ENCODE measurements at regions not wholly inside any gene's neighbourhood (a gene's known extent, or its start where the extent isn't known, plus 50 kb on each side); places are given as distances from the start of the nearest gene placed in this dataset.

GRCh38 chr16:80002261-80002660 is 401.7 kb upstream of the MAF start:
- H3K4me1 ChIP-seq (ENCODE audit: control insufficient read depth in 2 of 2, insufficient read depth in 2 of 2, low read length in 2 of 2) = no peaks in the 10 kb centered on the region
- H3K36me3 ChIP-seq (ENCODE audit: control insufficient read depth in 2 of 2, insufficient read depth in 2 of 2, low read length in 2 of 2) = no peaks in the 10 kb centered on the region
- H3K27me3 ChIP-seq (ENCODE audit: control insufficient read depth in 2 of 2, insufficient read depth in 2 of 2, low read length in 2 of 2) = no peaks in the 10 kb centered on the region
- H3K27ac ChIP-seq (ENCODE audit: low read depth in 2 of 2, low read length in 2 of 2) = no peak overlapping the region
- no peak overlapping the region for H3K4me3 ChIP-seq (ENCODE audit: low read length in 2 of 2)
- no peak overlapping the region for H3K9ac ChIP-seq (ENCODE audit: low read depth in 1 of 2, low read length in 2 of 2)
- no peaks in the 10 kb centered on the region for H3K9me3 ChIP-seq (ENCODE audit: control insufficient read depth in 2 of 2, low read length in 2 of 2)

GRCh38 chr16:79998143-79998542 is 397.6 kb upstream of the MAF start:
- no peaks in the 10 kb centered on the region for H3K4me1 ChIP-seq (ENCODE audit: control insufficient read depth in 2 of 2, insufficient read depth in 2 of 2, low read length in 2 of 2)
- H3K9ac ChIP-seq (ENCODE audit: low read depth in 1 of 2, low read length in 2 of 2) = no peak overlapping the region

GRCh38 chr16:79997257-79997656 is 396.7 kb upstream of the MAF start:
- Histone ChIP-seq H3K27ac (ENCODE audit: low read depth in 2 of 2, low read length in 2 of 2) (no peak overlapping the region), H3K4me3 (ENCODE audit: low read length in 2 of 2) (no peak overlapping the region), H3K27me3 (ENCODE audit: control insufficient read depth in 2 of 2, insufficient read depth in 2 of 2, low read length in 2 of 2) (no peaks in the 10 kb centered on the region), H3K9me3 (ENCODE audit: control insufficient read depth in 2 of 2, low read length in 2 of 2) (no peaks in the 10 kb centered on the region), H3K36me3 (ENCODE audit: control insufficient read depth in 2 of 2, insufficient read depth in 2 of 2, low read length in 2 of 2) (no peaks in the 10 kb centered on the region), H3K9ac (ENCODE audit: low read depth in 1 of 2, low read length in 2 of 2) (no peak overlapping the region), H3K4me1 (ENCODE audit: control insufficient read depth in 2 of 2, insufficient read depth in 2 of 2, low read length in 2 of 2) (no peaks in the 10 kb centered on the region)

More at GRCh38 chr16:79998143-79998542, 397.6 kb upstream of the MAF start:
- no peaks in the 10 kb centered on the region for H3K9me3 ChIP-seq (ENCODE audit: control insufficient read depth in 2 of 2, low read length in 2 of 2)
- no peaks in the 10 kb centered on the region for H3K36me3 ChIP-seq (ENCODE audit: control insufficient read depth in 2 of 2, insufficient read depth in 2 of 2, low read length in 2 of 2)
- H3K27me3 ChIP-seq (ENCODE audit: control insufficient read depth in 2 of 2, insufficient read depth in 2 of 2, low read length in 2 of 2) = no peaks in the 10 kb centered on the region
- H3K4me3 ChIP-seq (ENCODE audit: low read length in 2 of 2) = no peak overlapping the region
- H3K27ac ChIP-seq (ENCODE audit: low read depth in 2 of 2, low read length in 2 of 2) = no peak overlapping the region

- Histone ChIP-seq H3K27me3 (ENCODE audit: control insufficient read depth in 2 of 2, insufficient read depth in 2 of 2, low read length in 2 of 2) (no peaks in the 10 kb centered on the region), H3K9me3 (ENCODE audit: control insufficient read depth in 2 of 2, low read length in 2 of 2) (no peaks in the 10 kb centered on the region), H3K9ac (ENCODE audit: low read depth in 1 of 2, low read length in 2 of 2) (no peak overlapping the region), H3K4me3 (ENCODE audit: low read length in 2 of 2) (no peak overlapping the region), H3K36me3 (ENCODE audit: control insufficient read depth in 2 of 2, insufficient read depth in 2 of 2, low read length in 2 of 2) (no peaks in the 10 kb centered on the region), H3K4me1 (ENCODE audit: control insufficient read depth in 2 of 2, insufficient read depth in 2 of 2, low read length in 2 of 2) (no peaks in the 10 kb centered on the region), H3K27ac (ENCODE audit: low read depth in 2 of 2, low read length in 2 of 2) (no peak overlapping the region)
Observed at GRCh38 chr16:79996321-79996720, 395.8 kb upstream of the MAF start.

- Histone ChIP-seq H3K4me3 (ENCODE audit: low read length in 2 of 2) (no peak overlapping the region), H3K9ac (ENCODE audit: low read depth in 1 of 2, low read length in 2 of 2) (no peak overlapping the region), H3K9me3 (ENCODE audit: control insufficient read depth in 2 of 2, low read length in 2 of 2) (no peaks in the 10 kb centered on the region), H3K27ac (ENCODE audit: low read depth in 2 of 2, low read length in 2 of 2) (no peak overlapping the region), H3K27me3 (ENCODE audit: control insufficient read depth in 2 of 2, insufficient read depth in 2 of 2, low read length in 2 of 2) (no peaks in the 10 kb centered on the region), H3K36me3 (ENCODE audit: control insufficient read depth in 2 of 2, insufficient read depth in 2 of 2, low read length in 2 of 2) (no peaks in the 10 kb centered on the region), H3K4me1 (ENCODE audit: control insufficient read depth in 2 of 2, insufficient read depth in 2 of 2, low read length in 2 of 2) (no peaks in the 10 kb centered on the region)
Observed at GRCh38 chr16:79995315-79995714, 394.8 kb upstream of the MAF start.

- H3K4me1 ChIP-seq (ENCODE audit: control insufficient read depth in 2 of 2, insufficient read depth in 2 of 2, low read length in 2 of 2) = no peaks in the 10 kb centered on the region
- H3K9ac ChIP-seq (ENCODE audit: low read depth in 1 of 2, low read length in 2 of 2) = no peak overlapping the region
- H3K27me3 ChIP-seq (ENCODE audit: control insufficient read depth in 2 of 2, insufficient read depth in 2 of 2, low read length in 2 of 2) = no peaks in the 10 kb centered on the region
- H3K9me3 ChIP-seq (ENCODE audit: control insufficient read depth in 2 of 2, low read length in 2 of 2) = no peaks in the 10 kb centered on the region
- no peaks in the 10 kb centered on the region for H3K36me3 ChIP-seq (ENCODE audit: control insufficient read depth in 2 of 2, insufficient read depth in 2 of 2, low read length in 2 of 2)
- H3K4me3 ChIP-seq (ENCODE audit: low read length in 2 of 2) = no peak overlapping the region
- no peak overlapping the region for H3K27ac ChIP-seq (ENCODE audit: low read depth in 2 of 2, low read length in 2 of 2)
Observed at GRCh38 chr16:79994418-79994817, 393.9 kb upstream of the MAF start.

GRCh38 chr16:79993629-79994209 is 393.2 kb upstream of the MAF start:
- H3K27me3 ChIP-seq (ENCODE audit: control insufficient read depth in 2 of 2, insufficient read depth in 2 of 2, low read length in 2 of 2) = no peaks in the 10 kb centered on the region
- no peaks in the 10 kb centered on the region for H3K9me3 ChIP-seq (ENCODE audit: control insufficient read depth in 2 of 2, low read length in 2 of 2)
- H3K27ac ChIP-seq (ENCODE audit: low read depth in 2 of 2, low read length in 2 of 2) = no peak overlapping the region
- H3K36me3 ChIP-seq (ENCODE audit: control insufficient read depth in 2 of 2, insufficient read depth in 2 of 2, low read length in 2 of 2) = no peaks in the 10 kb centered on the region
- no peak overlapping the region for H3K9ac ChIP-seq (ENCODE audit: low read depth in 1 of 2, low read length in 2 of 2)
- no peaks in the 10 kb centered on the region for H3K4me1 ChIP-seq (ENCODE audit: control insufficient read depth in 2 of 2, insufficient read depth in 2 of 2, low read length in 2 of 2)
- no peak overlapping the region for H3K4me3 ChIP-seq (ENCODE audit: low read length in 2 of 2)

GRCh38 chr16:79991969-79992368 is 391.4 kb upstream of the MAF start:
- H3K27me3 ChIP-seq (ENCODE audit: control insufficient read depth in 2 of 2, insufficient read depth in 2 of 2, low read length in 2 of 2) = no peaks in the 10 kb centered on the region
- no peaks in the 10 kb centered on the region for H3K9me3 ChIP-seq (ENCODE audit: control insufficient read depth in 2 of 2, low read length in 2 of 2)
- no peak overlapping the region for H3K27ac ChIP-seq (ENCODE audit: low read depth in 2 of 2, low read length in 2 of 2)
- no peak overlapping the region for H3K9ac ChIP-seq (ENCODE audit: low read depth in 1 of 2, low read length in 2 of 2)
- H3K36me3 ChIP-seq (ENCODE audit: control insufficient read depth in 2 of 2, insufficient read depth in 2 of 2, low read length in 2 of 2) = no peaks in the 10 kb centered on the region
- no peak overlapping the region for H3K4me3 ChIP-seq (ENCODE audit: low read length in 2 of 2)
- no peaks in the 10 kb centered on the region for H3K4me1 ChIP-seq (ENCODE audit: control insufficient read depth in 2 of 2, insufficient read depth in 2 of 2, low read length in 2 of 2)

- Histone ChIP-seq H3K4me1 (ENCODE audit: control insufficient read depth in 2 of 2, insufficient read depth in 2 of 2, low read length in 2 of 2) (no peaks in the 10 kb centered on the region), H3K36me3 (ENCODE audit: control insufficient read depth in 2 of 2, insufficient read depth in 2 of 2, low read length in 2 of 2) (no peaks in the 10 kb centered on the region), H3K27me3 (ENCODE audit: control insufficient read depth in 2 of 2, insufficient read depth in 2 of 2, low read length in 2 of 2) (no peaks in the 10 kb centered on the region), H3K27ac (ENCODE audit: low read depth in 2 of 2, low read length in 2 of 2) (no peak overlapping the region), H3K9ac (ENCODE audit: low read depth in 1 of 2, low read length in 2 of 2) (no peak overlapping the region), H3K9me3 (ENCODE audit: control insufficient read depth in 2 of 2, low read length in 2 of 2) (no peaks in the 10 kb centered on the region), H3K4me3 (ENCODE audit: low read length in 2 of 2) (no peak overlapping the region)
Observed at GRCh38 chr16:79988721-79989220, 388.2 kb upstream of the MAF start.

- Histone ChIP-seq H3K27me3 (ENCODE audit: control insufficient read depth in 2 of 2, insufficient read depth in 2 of 2, low read length in 2 of 2) (no peaks in the 10 kb centered on the region), H3K4me3 (ENCODE audit: low read length in 2 of 2) (no peak overlapping the region), H3K9me3 (ENCODE audit: control insufficient read depth in 2 of 2, low read length in 2 of 2) (no peaks in the 10 kb centered on the region), H3K27ac (ENCODE audit: low read depth in 2 of 2, low read length in 2 of 2) (no peak overlapping the region), H3K9ac (ENCODE audit: low read depth in 1 of 2, low read length in 2 of 2) (no peak overlapping the region), H3K36me3 (ENCODE audit: control insufficient read depth in 2 of 2, insufficient read depth in 2 of 2, low read length in 2 of 2) (no peaks in the 10 kb centered on the region), H3K4me1 (ENCODE audit: control insufficient read depth in 2 of 2, insufficient read depth in 2 of 2, low read length in 2 of 2) (no peaks in the 10 kb centered on the region)
Observed at GRCh38 chr16:79988089-79988488, 387.6 kb upstream of the MAF start.

GRCh38 chr16:79986352-79986751 is 385.8 kb upstream of the MAF start:
- no peak overlapping the region for H3K27ac ChIP-seq (ENCODE audit: low read depth in 2 of 2, low read length in 2 of 2)
- H3K4me3 ChIP-seq (ENCODE audit: low read length in 2 of 2) = no peak overlapping the region
- H3K27me3 ChIP-seq (ENCODE audit: control insufficient read depth in 2 of 2, insufficient read depth in 2 of 2, low read length in 2 of 2) = no peaks in the 10 kb centered on the region
- H3K4me1 ChIP-seq (ENCODE audit: control insufficient read depth in 2 of 2, insufficient read depth in 2 of 2, low read length in 2 of 2) = no peaks in the 10 kb centered on the region
- H3K36me3 ChIP-seq (ENCODE audit: control insufficient read depth in 2 of 2, insufficient read depth in 2 of 2, low read length in 2 of 2) = no peaks in the 10 kb centered on the region
- no peak overlapping the region for H3K9ac ChIP-seq (ENCODE audit: low read depth in 1 of 2, low read length in 2 of 2)
- H3K9me3 ChIP-seq (ENCODE audit: control insufficient read depth in 2 of 2, low read length in 2 of 2) = no peaks in the 10 kb centered on the region

Data from mucosa of rectum (tissue), 2 donors.